ENCODE measurements at regions not wholly inside any gene's neighbourhood (a gene's known extent, or its start where the extent isn't known, plus 50 kb on each side); places are given as distances from the start of the nearest gene placed in this dataset.

- Mint-ChIP-seq H3K27ac (no peak overlapping the region), H3K9me3 (no peaks in the 10 kb centered on the region)
- no peak for ATAC-seq (replicated peaks)
Measured at GRCh38 chr5:96134886-96135285, 173.2 kb upstream of the ELL2 start.

GRCh38 chr5:96133341-96134079 is 171.9 kb upstream of the ELL2 start:
- H3K27ac Mint-ChIP-seq = no peak overlapping the region

More at GRCh38 chr5:96134886-96135285, 173.2 kb upstream of the ELL2 start:
- no peak for DNase-seq
- peaks cover 0 to under 1% of the 10 kb centered on the region in 2 donors for H3K27me3 Mint-ChIP-seq
- no peaks in the 10 kb centered on the region for H3K36me3 Mint-ChIP-seq
- no peaks in the 10 kb centered on the region for H3K4me1 Mint-ChIP-seq
- no peak overlapping the region for H3K4me3 Mint-ChIP-seq

GRCh38 chr5:96129276-96129675 is 167.6 kb upstream of the ELL2 start:
- Mint-ChIP-seq H3K4me1 (no peaks in the 10 kb centered on the region), H3K27me3 (peaks cover 0 to 3% of the 10 kb centered on the region in 2 donors), H3K9me3 (no peaks in the 10 kb centered on the region), H3K27ac (no peak overlapping the region), H3K4me3 (no peak overlapping the region), H3K36me3 (no peaks in the 10 kb centered on the region)
- no peak for ATAC-seq (replicated peaks)
- DNase-seq = no peak

More at GRCh38 chr5:96133341-96134079, 171.9 kb upstream of the ELL2 start:
- no peak overlapping the region for H3K4me3 Mint-ChIP-seq
- no peak for DNase-seq
- no peaks in the 10 kb centered on the region for H3K27me3 Mint-ChIP-seq
- peak in 1 of 2 donors; percentile 60 for ATAC-seq (replicated peaks)
- H3K9me3 Mint-ChIP-seq = no peaks in the 10 kb centered on the region
- H3K36me3 Mint-ChIP-seq = no peaks in the 10 kb centered on the region
- no peaks in the 10 kb centered on the region for H3K4me1 Mint-ChIP-seq

- DNase-seq (no peak), ATAC-seq (replicated peaks) (no peak)
- H3K36me3 Mint-ChIP-seq = no peaks in the 10 kb centered on the region
- peaks cover 0 to 3% of the 10 kb centered on the region in 2 donors for H3K27me3 Mint-ChIP-seq
- H3K4me3 Mint-ChIP-seq = no peak overlapping the region
- H3K4me1 Mint-ChIP-seq = no peaks in the 10 kb centered on the region
- no peaks in the 10 kb centered on the region for H3K9me3 Mint-ChIP-seq
- no peak overlapping the region for H3K27ac Mint-ChIP-seq
Measured at GRCh38 chr5:96128204-96128864, 166.7 kb upstream of the ELL2 start.

- no peaks in the 10 kb centered on the region for H3K9me3 Mint-ChIP-seq
Measured at GRCh38 chr5:96127538-96127937, 165.9 kb upstream of the ELL2 start.

GRCh38 chr5:96125231-96125891 is 163.7 kb upstream of the ELL2 start:
- H3K36me3 Mint-ChIP-seq = no peaks in the 10 kb centered on the region
- ATAC-seq (replicated peaks) (no peak), DNase-seq (no peak)
- H3K4me3 Mint-ChIP-seq = no peak overlapping the region
- H3K27ac Mint-ChIP-seq = no peak overlapping the region
- no peaks in the 10 kb centered on the region for H3K4me1 Mint-ChIP-seq
- no peaks in the 10 kb centered on the region for H3K9me3 Mint-ChIP-seq
- peaks cover 0 to 3% of the 10 kb centered on the region in 2 donors for H3K27me3 Mint-ChIP-seq

More at GRCh38 chr5:96127538-96127937, 165.9 kb upstream of the ELL2 start:
- no peak overlapping the region for H3K4me3 Mint-ChIP-seq
- ATAC-seq (replicated peaks) (no peak), DNase-seq (no peak)
- H3K36me3 Mint-ChIP-seq = no peaks in the 10 kb centered on the region
- H3K27ac Mint-ChIP-seq = no peak overlapping the region
- no peaks in the 10 kb centered on the region for H3K4me1 Mint-ChIP-seq
- H3K27me3 Mint-ChIP-seq = peaks cover 0 to 3% of the 10 kb centered on the region in 2 donors

GRCh38 chr5:96124589-96124988 is 162.9 kb upstream of the ELL2 start:
- ATAC-seq (replicated peaks) (no peak), DNase-seq (no peak)
- no peak overlapping the region for H3K4me3 Mint-ChIP-seq
- H3K4me1 Mint-ChIP-seq = no peaks in the 10 kb centered on the region
- no peaks in the 10 kb centered on the region for H3K36me3 Mint-ChIP-seq
- no peaks in the 10 kb centered on the region for H3K9me3 Mint-ChIP-seq
- peaks cover 0 to 3% of the 10 kb centered on the region in 2 donors for H3K27me3 Mint-ChIP-seq
- no peak overlapping the region for H3K27ac Mint-ChIP-seq

- ATAC-seq (replicated peaks) = no peak
Measured at GRCh38 chr5:96123418-96123817, 161.8 kb upstream of the ELL2 start.

GRCh38 chr5:96121364-96121763 is 159.7 kb upstream of the ELL2 start:
- no peak for ATAC-seq (replicated peaks)
- H3K4me3 Mint-ChIP-seq = no peak overlapping the region
- H3K36me3 Mint-ChIP-seq = no peaks in the 10 kb centered on the region
- H3K27me3 Mint-ChIP-seq = no peaks in the 10 kb centered on the region
- H3K9me3 Mint-ChIP-seq = no peaks in the 10 kb centered on the region
- H3K27ac Mint-ChIP-seq = no peak overlapping the region
- no peaks in the 10 kb centered on the region for H3K4me1 Mint-ChIP-seq
- DNase-seq = no peak

More at GRCh38 chr5:96123418-96123817, 161.8 kb upstream of the ELL2 start:
- Mint-ChIP-seq H3K4me3 (no peak overlapping the region), H3K27me3 (peaks cover 0 to 2% of the 10 kb centered on the region in 2 donors), H3K36me3 (no peaks in the 10 kb centered on the region), H3K27ac (no peak overlapping the region), H3K9me3 (no peaks in the 10 kb centered on the region), H3K4me1 (no peaks in the 10 kb centered on the region)
- no peak for DNase-seq

GRCh38 chr5:96120120-96120519 is 158.5 kb upstream of the ELL2 start:
- Mint-ChIP-seq H3K4me1 (no peaks in the 10 kb centered on the region), H3K27me3 (no peaks in the 10 kb centered on the region), H3K27ac (no peak overlapping the region), H3K36me3 (no peaks in the 10 kb centered on the region), H3K4me3 (no peak overlapping the region), H3K9me3 (no peaks in the 10 kb centered on the region)
- DNase-seq (no peak), ATAC-seq (replicated peaks) (no peak)

- H3K4me3 Mint-ChIP-seq = no peak overlapping the region
- no peak overlapping the region for H3K27ac Mint-ChIP-seq
- H3K9me3 Mint-ChIP-seq = no peaks in the 10 kb centered on the region
- H3K36me3 Mint-ChIP-seq = no peaks in the 10 kb centered on the region
- no peak for ATAC-seq (replicated peaks)
- H3K27me3 Mint-ChIP-seq = no peaks in the 10 kb centered on the region
- DNase-seq = no peak
- H3K4me1 Mint-ChIP-seq = no peaks in the 10 kb centered on the region
Measured at GRCh38 chr5:96117771-96118651, 156.4 kb upstream of the ELL2 start.

GRCh38 chr5:96115147-96115807 is 153.6 kb upstream of the ELL2 start:
- DNase-seq = no peak
- H3K27ac Mint-ChIP-seq = no peak overlapping the region
- no peaks in the 10 kb centered on the region for H3K4me1 Mint-ChIP-seq

GRCh38 chr5:96114736-96115135 is 153.1 kb upstream of the ELL2 start:
- DNase-seq (no peak), ATAC-seq (replicated peaks) (no peak)
- Mint-ChIP-seq H3K27ac (no peak overlapping the region), H3K27me3 (no peaks in the 10 kb centered on the region), H3K9me3 (no peaks in the 10 kb centered on the region), H3K4me3 (no peak overlapping the region), H3K4me1 (no peaks in the 10 kb centered on the region), H3K36me3 (no peaks in the 10 kb centered on the region)

More at GRCh38 chr5:96115147-96115807, 153.6 kb upstream of the ELL2 start:
- H3K27me3 Mint-ChIP-seq = no peaks in the 10 kb centered on the region
- no peaks in the 10 kb centered on the region for H3K36me3 Mint-ChIP-seq
- ATAC-seq (replicated peaks) = no peak
- no peak overlapping the region for H3K4me3 Mint-ChIP-seq
- H3K9me3 Mint-ChIP-seq = no peaks in the 10 kb centered on the region

Data from stimulated activated naive B cell treated with anti-CD40 and anti-IgM and Interleukin-4, amounts not matched to agents 10 μg/mL and 1 μg/mL and 100 μg/mL, for 72 hours (primary cell).